HepG2 (cell line): ENCODE measurements at regions not wholly inside any gene's neighbourhood (a gene's known extent, or its start where the extent isn't known, plus 50 kb on each side); places are given as distances from the start of the nearest gene placed in this dataset.

ENCODE experiments used
- ATAC-seq: fragments of 200-7000 bp; cut with Tn5 transposase; 3 replicates; pipeline ENCODE4 v1.9.1; 2020; ENCODE audit warnings: mild to moderate bottlenecking, moderate library complexity
- BruUV-seq: library from RNA; stranded (reverse); fragments of 400-500 nt; replicated peaks from 2 replicates; lab custom pipeline; 2021; lab: Mats Ljungman, UMichigan
- CTCF ChIA-PET: fragments of 300-600 bp; formaldehyde crosslinking; extraction: SDS; loops from one replicate; lab custom pipeline; 2021; ENCODE audit warnings: low total read pairs, inconsistent platforms, low intra/inter-chr PET ratio; lab: Yijun Ruan, JAX
- POLR2A ChIA-PET: fragments of 350-600 bp; sonication (Branson Sonifier 250); formaldehyde crosslinking; loops from one replicate; lab custom pipeline; 2020; ENCODE audit warnings: antibody characterized with exemption, inconsistent platforms; lab: Yijun Ruan, JAX
- DNase-seq: peaks from one replicate; pipeline ENCODE4 v3.0.0-alpha.2; 2015; ENCODE audit warnings: low spot score
- FAIRE-seq: peaks from 3 replicates; lab custom pipeline; 2011; peaks lifted over from hg19 to GRCh38; lab: Jason Lieb, UNC
- H2AFZ ChIP-seq: one replicate; pipeline ENCODE4 v1.6.1; 2011; ENCODE audit warnings: low read length, inconsistent platforms
- H3K27ac ChIP-seq: fragments of 300-600 bp; 3 replicates; pipeline ENCODE4 v1.8.0; 2011; ENCODE audit warnings: mixed run types, mild to moderate bottlenecking, mixed read lengths, low read length, inconsistent platforms; ENCODE audit not compliant: insufficient read depth; ENCODE audit errors: extremely low read length
- H3K27me3 ChIP-seq, 2 experiments: fragments of 200-600 bp in 1 of 2; 2 replicates in 1 of 2; 3 replicates in 1 of 2; pipeline versions ENCODE4 v1.6.0 to v1.8.0; 2011; ENCODE audit warnings: low read length in 2 of 2, mild to moderate bottlenecking in 2 of 2, moderate library complexity in 2 of 2, inconsistent platforms in 1 of 2; ENCODE audit not compliant: insufficient read depth in 2 of 2, control insufficient read depth in 1 of 2
- H3K36me3 ChIP-seq, 2 experiments: fragments of 200-600 bp in 1 of 2; replicated peaks in 1 of 2; 2 replicates in 1 of 2; 3 replicates in 1 of 2; pipeline versions ENCODE4 v1.5.1 to v1.8.0; 2011; ENCODE audit warnings: low read length in 2 of 2, inconsistent platforms in 1 of 2; ENCODE audit not compliant: insufficient read depth in 2 of 2, control insufficient read depth in 1 of 2
- H3K4me1 ChIP-seq: 2 replicates; pipeline ENCODE4 v1.5.1; 2012; ENCODE audit warnings: low read length, inconsistent platforms; ENCODE audit not compliant: insufficient read depth
- H3K4me2 ChIP-seq: 2 replicates; pipeline ENCODE4 v1.6.0; 2011; ENCODE audit warnings: low read depth, low read length, inconsistent platforms
- H3K4me3 ChIP-seq, 3 experiments: fragments of 200-600 bp in 1 of 3; sonication (generic), shearing (Covaris generic) in 1 of 3; replicated peaks in 1 of 3; 2 replicates each; pipeline ENCODE4 v1.5.1; 2011 to 2016; ENCODE audit warnings: low read length in 3 of 3, inconsistent platforms in 2 of 3, low read depth in 2 of 3, mild to moderate bottlenecking in 2 of 3, control low read depth in 1 of 3, mixed read lengths in 1 of 3; ENCODE audit not compliant: insufficient read depth in 1 of 3
- H3K79me2 ChIP-seq: one replicate; pipeline ENCODE4 v1.6.1; 2011; ENCODE audit warnings: low read length, inconsistent platforms; ENCODE audit not compliant: insufficient read depth
- H3K9ac ChIP-seq: 2 replicates; pipeline ENCODE4 v1.6.0; 2011; ENCODE audit warnings: mild to moderate bottlenecking, low read depth, low read length, inconsistent platforms; ENCODE audit not compliant: insufficient read depth
- H3K9me3 ChIP-seq: 2 replicates; pipeline ENCODE4 v1.5.1; 2012; ENCODE audit warnings: mild to moderate bottlenecking, low read length
- H4K20me1 ChIP-seq: 2 replicates; pipeline ENCODE4 v1.6.0; 2011; ENCODE audit warnings: inconsistent platforms, mild to moderate bottlenecking, low read length, moderate library complexity; ENCODE audit not compliant: insufficient read depth
- CEBPG ChIP-seq: IDR thresholded peaks from 2 replicates; pipeline ENCODE4 v1.6.1; 2016
- KDM5B ChIP-seq: sonication (generic); formaldehyde crosslinking; IDR thresholded peaks from 2 replicates; pipeline ENCODE4 v1.4.0; 2020; ENCODE audit warnings: missing genetic modification reagents, mild to moderate bottlenecking, borderline replicate concordance
- RCOR2 ChIP-seq: IDR thresholded peaks from 2 replicates; pipeline ENCODE4 v1.6.1; 2016; ENCODE audit warnings: missing biosample characterization, missing genetic modification reagents
- ZFAT ChIP-seq: sonication (generic); formaldehyde crosslinking; conservative IDR thresholded peaks from 2 replicates; pipeline ENCODE4 v1.8.1; 2023; ENCODE audit warnings: missing genetic modification reagents, inconsistent platforms
- ZNF225 ChIP-seq: sonication (generic); formaldehyde crosslinking; IDR thresholded peaks from 2 replicates; pipeline ENCODE4 v1.4.0; 2020; ENCODE audit warnings: mild to moderate bottlenecking, missing genetic modification reagents
- ZNF557 ChIP-seq: sonication (generic); formaldehyde crosslinking; IDR thresholded peaks from 2 replicates; pipeline ENCODE4 v1.4.0; 2020; ENCODE audit warnings: missing genetic modification reagents
- ZNF629 ChIP-seq: sonication (generic); formaldehyde crosslinking; conservative IDR thresholded peaks from 2 replicates; pipeline ENCODE4 v1.5.0; 2020; ENCODE audit warnings: missing genetic modification reagents
- ZNF737 ChIP-seq: sonication (generic); formaldehyde crosslinking; IDR thresholded peaks from 2 replicates; pipeline ENCODE4 v1.5.0; 2020; ENCODE audit warnings: missing genetic modification reagents, mild to moderate bottlenecking, borderline replicate concordance
- ZNF883 ChIP-seq: sonication (generic); formaldehyde crosslinking; IDR thresholded peaks from 2 replicates; pipeline ENCODE4 v1.5.1; 2020; ENCODE audit warnings: mild to moderate bottlenecking, missing genetic modification reagents; ENCODE audit errors: not compliant biosample characterization
- ZSCAN5A ChIP-seq: sonication (generic); formaldehyde crosslinking; IDR thresholded peaks from 2 replicates; pipeline ENCODE4 v1.8.0; 2022; ENCODE audit warnings: mild to moderate bottlenecking, missing genetic modification reagents, borderline replicate concordance
- WGBS: methylation state at CpG from one replicate; pipeline ENCODE4 v1.1.6; 2017; ENCODE audit warnings: low lambda C conversion rate; 5-methylcytosine and 5-hydroxymethylcytosine counted together
- in situ Hi-C: cut with HindIII; loops from 2 replicates; pipeline ENCODE4 v1.10.0; 2017; ENCODE audit warnings: low pct_unique_long_range_greater_than_20kb; ENCODE audit not compliant: extremely low pct_ligation_motif_present
- intact Hi-C: fragments of 100-400 bp; cut with micrococcal nuclease; formaldehyde crosslinking; loops from one replicate; pipeline ENCODE4 v1.10.0; 2022; ENCODE audit not compliant: unreplicated experiment
- TF ChIP-seq, protein P1 (sequence below): sonication (generic); formaldehyde crosslinking; IDR thresholded peaks from 2 replicates; pipeline ENCODE4 v1.5.0; 2020; ENCODE audit warnings: missing genetic modification reagents

- ATAC-seq (no peak; the same call in 2 of the 3 replicates), DNase-seq (no peak), FAIRE-seq (no peak)
- CTCF ChIA-PET, result no interaction called here
- WGBS, result 28% methylated on average over 20 of the region's 25 CpGs
- Histone ChIP-seq H3K4me3 (no peak overlapping the region), H3K79me2 (no peaks in the 10 kb centered on the region), H3K36me3 (no peaks in the 10 kb centered on the region), H3K27me3 (peaks cover 4 to 75% of the 10 kb centered on the region in 2 experiments), H3K27ac (no peak overlapping the region), H3K4me2 (no peak overlapping the region), H3K9ac (no peak overlapping the region), H2AFZ (no peak overlapping the region), H3K4me1 (no peaks in the 10 kb centered on the region), H4K20me1 (no peaks in the 10 kb centered on the region), H3K9me3 (no peaks in the 10 kb centered on the region)
- POLR2A ChIA-PET, result no interaction called here
- no peak for TF ChIP-seq ZNF225 (CRISPR knock-in tag)
- no peak for TF ChIP-seq CEBPG (CRISPR knock-in tag)
- TF ChIP-seq, protein P1, sequence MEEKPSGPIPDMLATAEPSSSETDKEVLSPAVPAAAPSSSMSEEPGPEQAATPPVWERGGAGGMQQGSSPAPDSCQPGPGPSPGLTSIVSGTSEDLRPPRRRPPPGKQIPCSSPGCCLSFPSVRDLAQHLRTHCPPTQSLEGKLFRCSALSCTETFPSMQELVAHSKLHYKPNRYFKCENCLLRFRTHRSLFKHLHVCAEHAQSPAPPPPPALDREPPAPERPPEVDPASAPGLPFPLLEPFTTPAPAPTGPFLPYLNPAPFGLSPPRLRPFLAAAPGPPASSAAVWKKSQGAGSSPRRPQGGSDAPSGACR (CRISPR knock-in tag), result no peak
- TF ChIP-seq ZSCAN5A (CRISPR knock-in tag), result no peak
- TF ChIP-seq ZNF737 (CRISPR knock-in tag), result no peak
- TF ChIP-seq ZNF883, result no peak
- no peak for TF ChIP-seq ZNF557
- no peak for TF ChIP-seq ZFAT
- no peak for TF ChIP-seq ZNF629 (CRISPR knock-in tag)
- no peak for TF ChIP-seq RCOR2 (CRISPR knock-in tag)
- TF ChIP-seq KDM5B, result no peak
- BruUV-seq, result no TSS peak
- intact Hi-C loops (no loop called here), in situ Hi-C loops (no loop called here)
These were observed 64.2 kb downstream of the SOX1 start for GRCh38 chr13:112131081-112131712.
